AG04450 (cell line): ENCODE measurements at regions not wholly inside any gene's neighbourhood (a gene's known extent, or its start where the extent isn't known, plus 50 kb on each side); places are given as distances from the start of the nearest gene placed in this dataset.

ENCODE experiments used
- CTCF ChIA-PET: fragments of 300-600, 350-600 bp; formaldehyde crosslinking; extraction: SDS; loops from one replicate; lab custom pipeline; 2022; ENCODE audit warnings: antibody characterized with exemption, inconsistent platforms; lab: Charles Lee
- POLR2A ChIA-PET: fragments of 350-600 bp; formaldehyde crosslinking; extraction: SDS; loops from one replicate; lab custom pipeline; 2021; ENCODE audit warnings: antibody characterized with exemption, inconsistent platforms; lab: Yijun Ruan, JAX
- DNase-seq: peaks from one replicate; pipeline ENCODE4 v3.0.0-alpha.2; 2011; ENCODE audit warnings: low read depth, low spot score
- H3K27ac ChIP-seq: one replicate; pipeline ENCODE4 v1.5.1; 2012; ENCODE audit warnings: low read depth, low read length, control low read depth
- H3K27me3 ChIP-seq: one replicate; pipeline ENCODE4 v1.6.0; 2012; ENCODE audit warnings: low read length; ENCODE audit not compliant: control insufficient read depth, insufficient read depth
- H3K4me3 ChIP-seq: 2 replicates; pipeline ENCODE4 v1.5.1; 2011; ENCODE audit warnings: mild to moderate bottlenecking, low read depth, low read length, control low read depth
- H3K9me3 ChIP-seq: 2 replicates; pipeline ENCODE4 v1.5.1; 2012; ENCODE audit warnings: low read length; ENCODE audit not compliant: control insufficient read depth, insufficient read depth
- TF ChIP-seq, protein P1 (sequence below): IDR thresholded peaks from 2 replicates; pipeline ENCODE4 v1.5.1; 2011; ENCODE audit warnings: low read depth, low read length, control low read depth, inconsistent platforms

DNA sequence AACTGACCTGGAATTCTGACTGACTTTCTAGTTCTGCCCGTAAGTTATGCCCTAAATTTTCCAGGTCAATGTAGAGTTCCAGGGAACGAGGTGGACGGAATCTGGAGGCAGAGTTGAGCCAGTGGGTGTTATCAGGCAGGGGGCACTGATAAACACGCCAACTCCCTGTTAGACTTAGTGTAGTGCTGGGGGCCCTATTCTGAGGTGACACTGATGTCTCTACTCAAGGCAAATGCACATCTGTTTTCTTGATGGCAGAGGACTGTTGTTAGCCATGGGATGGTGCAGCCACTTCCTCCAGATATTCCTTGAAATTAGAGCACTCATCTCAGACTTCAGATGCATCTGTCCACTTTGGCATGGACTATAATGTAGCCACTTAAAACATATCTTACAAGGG, 83.5 kb downstream of the C9orf152 start:
- TF ChIP-seq, protein P1, sequence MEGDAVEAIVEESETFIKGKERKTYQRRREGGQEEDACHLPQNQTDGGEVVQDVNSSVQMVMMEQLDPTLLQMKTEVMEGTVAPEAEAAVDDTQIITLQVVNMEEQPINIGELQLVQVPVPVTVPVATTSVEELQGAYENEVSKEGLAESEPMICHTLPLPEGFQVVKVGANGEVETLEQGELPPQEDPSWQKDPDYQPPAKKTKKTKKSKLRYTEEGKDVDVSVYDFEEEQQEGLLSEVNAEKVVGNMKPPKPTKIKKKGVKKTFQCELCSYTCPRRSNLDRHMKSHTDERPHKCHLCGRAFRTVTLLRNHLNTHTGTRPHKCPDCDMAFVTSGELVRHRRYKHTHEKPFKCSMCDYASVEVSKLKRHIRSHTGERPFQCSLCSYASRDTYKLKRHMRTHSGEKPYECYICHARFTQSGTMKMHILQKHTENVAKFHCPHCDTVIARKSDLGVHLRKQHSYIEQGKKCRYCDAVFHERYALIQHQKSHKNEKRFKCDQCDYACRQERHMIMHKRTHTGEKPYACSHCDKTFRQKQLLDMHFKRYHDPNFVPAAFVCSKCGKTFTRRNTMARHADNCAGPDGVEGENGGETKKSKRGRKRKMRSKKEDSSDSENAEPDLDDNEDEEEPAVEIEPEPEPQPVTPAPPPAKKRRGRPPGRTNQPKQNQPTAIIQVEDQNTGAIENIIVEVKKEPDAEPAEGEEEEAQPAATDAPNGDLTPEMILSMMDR: no peak
- POLR2A ChIA-PET: interaction anchor here (0.6 to 1.3 kb wide), 5 partner anchors 8 to 221 kb away, joined by 3 to 6 read pairs (median 5); no protein-coding TSS in a partner anchor
- H3K4me3 ChIP-seq: no peak overlapping the region
- no peaks in the 10 kb centered on the region for H3K27me3 ChIP-seq
- no peaks in the 10 kb centered on the region for H3K9me3 ChIP-seq
- no peak for DNase-seq
- CTCF ChIA-PET: interaction anchor here (0.8 kb wide), 1 partner anchor 222 kb away, joined by 3 read pairs; no protein-coding TSS in a partner anchor
- peak overlapping the region; percentile 80 for H3K27ac ChIP-seq

DNA sequence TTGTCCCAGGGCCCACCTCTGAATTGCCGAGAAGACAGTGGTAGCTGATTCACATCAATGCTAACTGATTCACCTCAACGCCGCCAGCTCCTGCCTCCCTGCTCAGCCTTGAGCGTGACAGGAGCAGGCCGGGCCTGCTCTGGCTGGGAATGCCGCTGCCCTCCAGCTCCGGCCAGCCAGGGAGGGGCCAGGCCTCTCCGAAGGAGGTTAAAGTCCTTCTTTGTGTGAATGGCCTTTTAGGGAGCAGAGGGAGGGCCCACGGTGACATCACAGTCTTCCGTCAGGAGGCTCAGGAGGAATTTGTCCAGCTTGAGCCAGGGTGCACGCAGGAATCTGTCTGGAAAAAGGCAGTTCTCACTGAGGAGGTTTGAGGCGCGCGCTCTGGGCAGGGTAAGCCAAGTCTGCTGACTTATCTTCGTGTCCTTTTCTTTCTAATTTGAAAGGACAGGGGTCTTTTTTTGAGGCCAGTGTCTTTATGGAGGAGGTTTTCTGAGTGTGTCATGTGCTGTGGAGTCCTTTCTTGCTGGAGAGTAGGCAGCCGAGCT, 82.7 kb downstream of the C9orf152 start:
- Histone ChIP-seq H3K9me3 (no peaks in the 10 kb centered on the region), H3K4me3 (peak overlapping the region; percentile 50), H3K27me3 (no peaks in the 10 kb centered on the region), H3K27ac (peak overlapping the region; percentile 97)
- ChIA-PET POLR2A (interaction anchor here (0.6 to 1.4 kb wide), 9 partner anchors 9 to 554 kb away, joined by 3 to 6 read pairs (median 5); partner anchors contain the start of gene TXN), CTCF (interaction anchor here (0.8 to 2.6 kb wide), 3 partner anchors 27 to 308 kb away, joined by 3 to 9 read pairs (median 4); no protein-coding TSS in a partner anchor)
- TF ChIP-seq, protein P1: no peak
- DNase-seq: peak; percentile 89

DNA sequence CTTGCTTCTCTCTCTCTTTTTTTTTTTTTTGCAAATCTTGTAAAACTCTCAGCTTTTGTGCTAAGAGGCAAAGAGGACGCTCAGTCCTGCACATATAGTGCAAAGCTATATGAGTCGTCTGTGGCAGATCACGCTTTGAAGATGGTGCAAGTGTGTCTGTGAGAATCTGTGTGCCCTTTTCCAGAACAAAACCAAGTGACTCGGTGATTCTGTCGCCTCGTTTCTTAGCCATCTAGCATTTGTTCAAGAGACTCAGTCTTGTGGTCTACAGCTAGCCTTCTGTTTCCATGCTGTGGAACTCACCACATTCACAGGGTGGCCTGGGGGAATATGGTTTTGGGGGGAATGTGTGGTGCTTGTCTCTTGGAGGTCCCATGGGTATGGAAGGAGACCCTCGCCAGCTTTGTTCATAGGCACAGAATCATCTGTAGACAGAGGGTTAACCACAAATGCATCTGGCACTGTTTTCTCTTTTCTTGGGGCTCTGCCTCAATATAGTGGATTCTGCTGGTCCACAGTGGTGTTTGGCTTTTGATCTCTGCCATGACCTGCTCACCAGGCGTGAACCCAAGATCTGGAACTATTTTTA, 82.1 kb downstream of the C9orf152 start:
- ChIA-PET CTCF (interaction anchor here (1.2 to 2.6 kb wide), 2 partner anchors 27 to 309 kb away, joined by 4 to 9 read pairs; no protein-coding TSS in a partner anchor), POLR2A (interaction anchor here (0.6 to 1.4 kb wide), 9 partner anchors 9 to 553 kb away, joined by 3 to 6 read pairs (median 5); partner anchors contain the start of gene TXN)
- Histone ChIP-seq H3K4me3 (peak overlapping the region; percentile 50), H3K27ac (peak overlapping the region; percentile 97), H3K9me3 (no peaks in the 10 kb centered on the region), H3K27me3 (no peaks in the 10 kb centered on the region)
- TF ChIP-seq, protein P1: no peak
- no peak for DNase-seq

DNA sequence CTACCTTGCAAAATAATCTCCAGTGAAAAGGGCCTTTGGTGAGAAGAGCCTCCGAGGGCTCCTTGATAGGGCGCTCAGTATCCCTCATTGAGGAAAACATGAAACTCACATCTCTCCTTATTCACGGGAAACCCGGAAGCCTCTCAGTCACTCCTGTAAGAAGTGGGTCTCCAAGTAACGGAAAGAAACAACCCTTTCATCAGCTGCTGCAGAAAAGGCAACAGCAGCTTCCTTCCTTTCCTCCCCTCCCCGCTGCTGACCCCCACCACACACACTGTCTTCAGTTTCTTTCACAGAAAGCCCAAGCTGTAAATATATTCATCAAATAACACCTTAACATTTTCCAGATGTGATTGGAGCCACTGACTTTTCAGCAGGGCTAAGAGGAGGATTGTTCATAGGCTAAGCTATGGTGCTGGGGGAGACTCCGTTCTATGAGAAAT, 81.4 kb downstream of the C9orf152 start:
- Histone ChIP-seq H3K4me3 (peak overlapping the region; percentile 20; the same call in 1 of the 2 replicates), H3K27me3 (no peaks in the 10 kb centered on the region), H3K9me3 (no peaks in the 10 kb centered on the region), H3K27ac (peak overlapping the region; percentile 88)
- POLR2A ChIA-PET: no interaction called here
- DNase-seq: no peak
- CTCF ChIA-PET: interaction anchor here (2.6 kb wide), 1 partner anchor 26 kb away, joined by 9 read pairs; no protein-coding TSS in a partner anchor
- TF ChIP-seq, protein P1: no peak
